Calu3 (cell line): ENCODE measurements at regions not wholly inside any gene's neighbourhood (a gene's known extent, or its start where the extent isn't known, plus 50 kb on each side); places are given as distances from the start of the nearest gene placed in this dataset.
A peak's percentile ranks its signal among the peaks of the same experiment; 100 is the strongest.

Experiments used
- BruUV-seq: library from RNA; stranded (reverse); fragments of 400-500 nt; replicated peaks from 2 replicates; lab custom pipeline; 2021; lab: Mats Ljungman, UMichigan
- CTCF ChIA-PET: fragments of 300-600 bp; sonication (Branson Sonifier 250); formaldehyde crosslinking; loops from one replicate; lab custom pipeline; 2022; ENCODE audit warnings: antibody characterized with exemption; lab: Charles Lee
- DNase-seq: peaks from one replicate; pipeline ENCODE4 v3.0.0; 2022
- H3K27ac Mint-ChIP-seq: one replicate; pipeline ENCODE4 v1.8.0; 2022; ENCODE audit warnings: mixed read lengths; ENCODE audit not compliant: unreplicated experiment
- H3K27me3 Mint-ChIP-seq: one replicate; pipeline ENCODE4 v1.8.0; 2022; ENCODE audit warnings: mixed read lengths; ENCODE audit not compliant: unreplicated experiment
- H3K36me3 Mint-ChIP-seq: one replicate; pipeline ENCODE4 v1.8.0; 2022; ENCODE audit warnings: mild to moderate bottlenecking, moderate library complexity, mixed read lengths; ENCODE audit not compliant: insufficient read depth, unreplicated experiment
- H3K4me1 Mint-ChIP-seq: one replicate; pipeline ENCODE4 v1.8.0; 2022; ENCODE audit warnings: mild to moderate bottlenecking, low read depth, mixed read lengths; ENCODE audit not compliant: unreplicated experiment
- H3K4me3 Mint-ChIP-seq: one replicate; pipeline ENCODE4 v1.8.0; 2022; ENCODE audit warnings: mild to moderate bottlenecking, low read depth, moderate library complexity, mixed read lengths; ENCODE audit not compliant: unreplicated experiment
- H3K9me3 Mint-ChIP-seq: one replicate; pipeline ENCODE4 v1.8.0; 2022; ENCODE audit warnings: low read depth, mixed read lengths; ENCODE audit not compliant: unreplicated experiment
- CTCF ChIP-seq: fragments of 200-600 bp; IDR thresholded peaks from one replicate; pipeline ENCODE4 v1.8.0; 2022; ENCODE audit warnings: antibody characterized with exemption; ENCODE audit not compliant: unreplicated experiment
- intact Hi-C: fragments of 100-400 bp; cut with micrococcal nuclease; formaldehyde crosslinking; loops from one replicate; pipeline ENCODE4 v1.10.0; 2022; ENCODE audit not compliant: unreplicated experiment

- Mint-ChIP-seq H3K9me3 (peaks cover 11% of the 10 kb centered on the region), H3K4me3 (no peak overlapping the region), H3K27me3 (no peaks in the 10 kb centered on the region), H3K27ac (no peak overlapping the region), H3K4me1 (peaks cover 56% of the 10 kb centered on the region), H3K36me3 (no peaks in the 10 kb centered on the region)
- CTCF ChIA-PET: no interaction called here
- intact Hi-C loops: no loop called here
- TF ChIP-seq CTCF: no peak
- BruUV-seq: no TSS peak
- no peak for DNase-seq
Observed at GRCh38 chr1:168472223-168472622, 71.6 kb downstream of the XCL2 start.

GRCh38 chr1:168470901-168471431 lies 72.8 kb downstream of the XCL2 start:
- H3K4me3 Mint-ChIP-seq: no peak overlapping the region
- no peak for TF ChIP-seq CTCF
- no TSS peak for BruUV-seq
- H3K27me3 Mint-ChIP-seq: no peaks in the 10 kb centered on the region
- no peaks in the 10 kb centered on the region for H3K36me3 Mint-ChIP-seq
- peaks cover 61% of the 10 kb centered on the region for H3K4me1 Mint-ChIP-seq
- H3K27ac Mint-ChIP-seq: peak overlapping the region; percentile 67
- CTCF ChIA-PET: interaction anchor here (0.9 to 1.6 kb wide), 4 partner anchors 12 to 24 kb away, joined by 3 to 7 read pairs (median 4); no protein-coding TSS in a partner anchor
- DNase-seq: peak; percentile 56
- H3K9me3 Mint-ChIP-seq: peaks cover 11% of the 10 kb centered on the region
- intact Hi-C loops: no loop called here

- no TSS peak for BruUV-seq
- intact Hi-C loops: loop anchor here (2.0 kb wide), 1 partner anchor 13 kb away; no protein-coding TSS in a partner anchor
- no peak overlapping the region for H3K4me3 Mint-ChIP-seq
- H3K27me3 Mint-ChIP-seq: no peaks in the 10 kb centered on the region
- TF ChIP-seq CTCF: no peak
- H3K9me3 Mint-ChIP-seq: peaks cover 8% of the 10 kb centered on the region
- CTCF ChIA-PET: interaction anchor here (0.5 to 1.1 kb wide), 3 partner anchors 14 to 49 kb away, joined by 3 to 5 read pairs (median 4); no protein-coding TSS in a partner anchor
- peaks cover 69% of the 10 kb centered on the region for H3K4me1 Mint-ChIP-seq
- DNase-seq: peak; percentile 62
- no peaks in the 10 kb centered on the region for H3K36me3 Mint-ChIP-seq
- H3K27ac Mint-ChIP-seq: peak overlapping the region; percentile 15
Observed at GRCh38 chr1:168469690-168470089, 74.1 kb downstream of the XCL2 start.

GRCh38 chr1:168468822-168469221 lies 75.0 kb downstream of the XCL2 start:
- Mint-ChIP-seq H3K9me3 (peaks cover 7% of the 10 kb centered on the region), H3K4me3 (no peak overlapping the region), H3K27ac (no peak overlapping the region), H3K4me1 (peaks cover 69% of the 10 kb centered on the region), H3K27me3 (no peaks in the 10 kb centered on the region), H3K36me3 (no peaks in the 10 kb centered on the region)
- TF ChIP-seq CTCF: no peak
- no TSS peak for BruUV-seq
- CTCF ChIA-PET: interaction anchor here (0.6 to 1.5 kb wide), 2 partner anchors 13 to 15 kb away, joined by 3 to 5 read pairs; no protein-coding TSS in a partner anchor
- DNase-seq: no peak
- intact Hi-C loops: loop anchor here (2.0 kb wide), 1 partner anchor 14 kb away; no protein-coding TSS in a partner anchor
